HL-60 (cell line): ENCODE measurements at regions not wholly inside any gene's neighbourhood (a gene's known extent, or its start where the extent isn't known, plus 50 kb on each side); places are given as distances from the start of the nearest gene placed in this dataset.

Experiments used
- CTCF ChIP-seq: IDR thresholded peaks from one replicate; pipeline ENCODE4 v1.5.1; 2011; ENCODE audit warnings: low read length, control low read depth, inconsistent platforms; ENCODE audit not compliant: insufficient read depth
- POLR2AphosphoS5 ChIP-seq: IDR thresholded peaks from 2 replicates; pipeline ENCODE4 v1.6.1; 2012; ENCODE audit warnings: low read depth
- SPI1 ChIP-seq: IDR thresholded peaks from 2 replicates; pipeline ENCODE4 v1.6.1; 2012; ENCODE audit warnings: low read depth, mild to moderate bottlenecking, borderline replicate concordance

- TF ChIP-seq POLR2AphosphoS5: no peak
- TF ChIP-seq CTCF: no peak
- no peak for TF ChIP-seq SPI1
Measured at GRCh38 chr4:186012071-186012470, 56.9 kb upstream of the TLR3 start.
